ENCODE measurements at regions not wholly inside any gene's neighbourhood (a gene's known extent, or its start where the extent isn't known, plus 50 kb on each side); places are given as distances from the start of the nearest gene placed in this dataset.
A peak's percentile ranks its signal among the peaks of the same experiment; 100 is the strongest.

DNA sequence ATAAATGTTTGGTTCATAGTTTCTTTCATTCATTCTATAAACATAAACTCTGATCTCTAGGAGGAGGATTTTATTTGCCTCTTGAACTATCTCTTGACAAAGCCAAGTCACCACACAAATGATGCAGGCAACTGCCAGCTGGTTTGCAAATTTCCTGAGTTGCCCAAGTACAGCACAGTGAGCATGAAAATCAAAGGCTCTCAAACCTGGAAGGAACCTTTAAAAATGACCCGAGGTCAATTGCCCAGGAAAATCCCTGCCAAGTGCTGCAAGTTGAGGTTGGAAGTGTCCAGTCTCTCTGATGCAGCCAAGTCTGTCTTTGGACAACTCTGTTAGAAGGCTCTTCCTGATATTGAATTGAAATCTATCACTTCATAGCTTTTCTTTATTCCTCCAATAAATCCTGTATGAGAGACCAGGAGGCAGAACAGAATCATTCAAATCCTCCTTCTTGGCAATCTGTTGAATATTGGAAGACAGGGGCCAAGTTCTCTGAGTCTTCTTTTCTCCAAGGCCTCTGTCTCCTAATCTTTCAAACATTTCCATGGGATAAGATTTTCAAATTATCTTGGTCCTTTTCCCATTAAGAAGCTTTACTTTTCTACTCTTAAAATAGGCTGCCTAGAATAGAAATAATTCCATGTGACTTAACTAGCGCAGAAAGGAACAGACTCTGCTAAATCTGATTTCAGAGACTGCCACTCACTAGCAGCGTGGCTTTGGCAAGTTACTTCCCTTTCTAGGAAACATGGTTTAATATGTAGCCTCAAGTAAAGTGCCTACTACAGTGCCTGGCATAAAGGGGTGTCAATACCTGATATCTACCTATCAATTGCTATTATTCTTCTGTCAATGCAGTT is 159.2 kb downstream of the SNX18 start:
- no peak for DNase-seq (ENCODE audit: low spot score)

DNA sequence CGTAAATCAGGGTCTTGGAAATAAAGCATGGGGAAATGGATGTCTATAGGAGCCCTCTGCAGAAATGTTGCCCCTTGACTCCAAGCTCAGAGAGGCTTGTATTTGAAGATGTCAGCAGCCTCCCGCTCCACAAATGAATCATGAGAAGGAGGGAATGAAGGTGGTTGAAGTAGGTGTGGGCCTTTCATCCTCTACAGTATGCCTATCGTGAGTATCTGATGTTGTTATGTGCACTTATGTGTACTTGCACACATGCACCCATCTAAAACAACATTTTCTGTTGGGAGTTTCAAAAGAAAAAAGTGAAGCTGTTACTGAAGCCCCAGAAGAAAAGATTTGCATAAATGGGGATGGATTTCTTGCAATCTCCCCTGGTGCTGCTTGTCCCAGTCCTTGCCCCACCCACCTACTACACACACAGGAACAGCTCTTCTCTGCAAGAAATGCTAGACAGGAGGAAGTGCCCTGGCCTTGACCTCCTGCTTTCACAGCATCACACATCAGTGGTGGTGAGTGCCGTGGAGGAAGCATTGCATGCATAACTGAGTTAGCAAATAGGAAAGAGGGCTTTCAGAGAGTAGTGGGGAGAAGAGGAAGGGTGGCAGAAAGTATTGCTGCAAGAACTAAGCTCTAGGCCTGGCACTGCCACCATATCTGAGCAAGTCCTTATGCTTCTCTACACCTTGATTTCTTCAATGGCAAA is 156.1 kb downstream of the SNX18 start:
- peak; percentile 81 for DNase-seq (ENCODE audit: low spot score)

DNA sequence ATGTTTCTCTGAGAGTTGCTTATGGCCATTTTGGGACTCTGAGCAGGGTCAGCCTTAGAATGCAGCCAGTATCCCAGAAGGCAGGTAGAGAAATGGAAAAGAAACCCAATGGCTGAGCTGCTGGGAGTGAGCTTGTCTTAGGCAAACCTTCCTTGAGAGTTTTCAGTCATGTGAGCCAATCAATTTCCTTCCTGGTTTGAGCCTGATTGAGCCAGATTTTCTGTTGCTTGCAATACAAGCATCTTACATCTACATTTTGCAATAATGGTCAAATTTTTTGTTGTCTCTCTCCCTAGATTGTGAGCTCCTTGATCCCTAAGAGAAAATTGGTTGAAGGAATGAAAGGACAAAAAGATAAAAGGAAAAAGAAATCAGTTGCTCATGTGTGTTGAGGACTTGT is 155.3 kb downstream of the SNX18 start:
- DNase-seq (ENCODE audit: low spot score) = no peak

DNA sequence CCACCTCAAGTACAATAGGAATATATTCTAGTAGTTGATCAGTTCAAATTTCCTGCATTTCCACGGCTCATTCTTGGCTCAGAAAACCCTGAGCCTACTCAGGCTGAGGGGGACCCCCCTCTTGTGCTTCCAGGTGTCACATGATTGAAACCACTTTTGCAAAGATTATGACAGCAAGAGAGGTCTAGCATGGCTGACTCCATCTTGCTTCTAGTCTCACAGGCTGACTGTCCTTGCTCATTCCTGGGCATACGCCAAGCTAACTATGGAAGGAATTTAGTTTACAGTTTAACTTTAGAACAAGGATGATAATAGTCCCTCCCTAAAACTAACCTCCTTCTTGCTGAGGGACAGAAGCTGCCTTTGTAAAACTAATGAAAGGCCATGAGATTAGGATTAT is 154.1 kb downstream of the SNX18 start:
- DNase-seq (ENCODE audit: low spot score) = no peak

DNA sequence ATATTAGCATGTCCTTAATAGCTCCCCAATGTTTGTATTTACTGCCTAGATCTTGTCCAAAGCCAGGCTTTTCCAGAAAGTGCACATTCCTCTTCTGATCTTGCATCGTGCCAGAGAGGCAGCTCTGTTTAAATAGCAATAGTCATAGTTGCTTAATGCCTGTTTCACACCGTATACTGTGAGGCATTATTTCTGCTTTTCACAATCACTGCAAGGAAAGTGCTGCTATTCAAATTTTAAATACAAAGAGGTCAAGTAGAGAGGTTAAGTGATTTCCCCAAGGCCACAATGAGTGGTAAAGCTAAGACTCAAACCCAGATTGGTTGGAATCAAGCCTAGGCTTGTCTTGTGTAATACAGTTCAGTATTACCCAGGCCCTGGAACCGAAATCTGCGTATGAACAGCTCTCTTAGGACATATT is 153.6 kb downstream of the SNX18 start:
- DNase-seq (ENCODE audit: low spot score) = no peak

DNA sequence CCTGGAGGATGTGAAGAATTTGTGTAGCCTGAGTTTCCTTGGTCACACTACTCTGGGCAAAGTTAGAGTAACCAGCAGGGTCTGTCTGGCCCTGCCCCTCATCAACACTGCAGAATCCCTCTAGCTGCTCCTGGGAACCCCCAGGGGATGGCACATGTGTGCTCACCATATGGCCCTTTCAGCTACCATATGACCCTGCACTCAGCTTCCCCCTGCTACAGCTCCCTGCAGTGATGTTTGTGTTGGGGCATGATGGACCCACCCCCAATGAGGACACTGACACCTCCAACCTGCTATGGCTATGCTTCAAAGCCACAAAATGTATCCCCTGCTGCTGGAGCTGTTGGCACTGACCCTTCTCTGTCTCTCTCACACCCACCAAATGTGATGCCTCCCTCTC is 152.7 kb downstream of the SNX18 start:
- DNase-seq (ENCODE audit: low spot score) = no peak

DNA sequence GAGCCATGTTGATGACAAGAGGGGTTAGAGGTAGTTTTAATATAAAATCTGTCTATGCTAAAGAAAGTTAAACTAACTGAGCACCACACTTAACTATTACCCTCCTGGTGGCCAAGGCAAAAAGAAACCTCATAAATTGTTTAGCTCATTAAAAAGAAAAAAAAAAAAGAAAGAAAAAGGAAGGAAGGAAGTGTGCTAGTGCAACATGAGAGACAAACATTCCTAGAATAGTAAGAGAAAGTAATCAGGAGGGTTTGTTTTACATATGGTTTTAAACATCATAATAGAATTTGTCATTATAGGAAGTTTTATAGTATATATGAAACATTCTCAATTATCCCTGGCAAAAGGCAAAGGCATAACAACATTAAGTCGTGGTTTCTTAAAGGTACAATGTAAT is 152.3 kb downstream of the SNX18 start:
- DNase-seq (ENCODE audit: low spot score) = no peak

DNA sequence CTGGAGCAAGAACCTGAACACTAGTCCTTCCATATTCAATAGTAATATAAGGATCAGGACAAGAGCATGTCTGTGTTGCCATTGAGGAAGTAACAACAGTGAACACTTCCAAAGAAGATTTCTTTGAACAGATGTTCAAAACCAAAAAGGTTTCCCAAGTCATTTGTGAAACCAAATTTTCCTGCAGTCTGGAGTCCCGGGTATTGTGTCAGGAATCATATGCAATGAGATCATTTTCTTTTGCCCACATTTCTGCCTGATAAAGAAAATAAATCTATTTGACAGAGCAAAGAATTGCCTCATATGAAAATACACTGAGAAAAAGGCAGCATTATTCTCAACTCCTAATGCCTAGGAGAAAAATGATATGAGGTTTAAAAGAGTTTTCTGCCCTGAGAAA is 151.7 kb downstream of the SNX18 start:
- DNase-seq (ENCODE audit: low spot score) = no peak

DNA sequence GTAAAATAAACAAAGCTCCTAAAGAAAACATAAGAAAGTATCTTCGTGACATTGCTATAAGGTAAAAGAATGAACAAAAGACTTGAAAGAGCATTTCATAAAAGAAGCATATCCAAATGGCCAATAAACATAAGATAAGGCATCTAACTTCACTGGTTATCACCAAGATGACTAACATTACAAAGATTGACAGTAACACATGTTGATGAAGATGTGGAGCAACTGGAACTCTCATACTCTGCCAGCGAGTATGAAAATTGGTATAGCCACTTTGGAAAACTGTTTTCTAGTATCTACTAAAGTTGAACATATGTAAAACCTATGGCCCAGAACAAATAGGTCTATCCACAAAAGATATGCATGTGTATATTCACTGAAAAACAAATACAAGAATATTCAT is 150.5 kb downstream of the SNX18 start:
- no peak for DNase-seq (ENCODE audit: low spot score)

DNA sequence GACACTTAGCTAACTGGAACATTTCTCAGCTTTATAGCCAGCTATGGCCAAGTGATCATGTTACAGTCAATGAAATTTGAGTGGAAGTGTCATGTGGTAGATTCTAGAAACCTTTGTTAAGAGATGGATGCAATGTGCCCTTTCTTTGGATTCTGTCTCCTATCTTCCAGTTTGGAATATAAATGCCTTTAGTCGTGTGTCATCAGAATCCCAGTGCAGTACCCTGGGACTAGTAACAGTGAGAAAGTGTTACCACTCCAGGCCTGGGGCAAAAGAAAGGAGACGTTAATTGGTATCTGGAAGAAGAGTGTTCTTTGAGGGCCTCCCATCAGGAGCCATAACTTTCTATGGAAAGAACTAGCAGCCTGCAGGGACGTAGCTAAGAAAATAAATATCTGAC is 149.6 kb downstream of the SNX18 start:
- DNase-seq (ENCODE audit: low spot score) = no peak

DNA sequence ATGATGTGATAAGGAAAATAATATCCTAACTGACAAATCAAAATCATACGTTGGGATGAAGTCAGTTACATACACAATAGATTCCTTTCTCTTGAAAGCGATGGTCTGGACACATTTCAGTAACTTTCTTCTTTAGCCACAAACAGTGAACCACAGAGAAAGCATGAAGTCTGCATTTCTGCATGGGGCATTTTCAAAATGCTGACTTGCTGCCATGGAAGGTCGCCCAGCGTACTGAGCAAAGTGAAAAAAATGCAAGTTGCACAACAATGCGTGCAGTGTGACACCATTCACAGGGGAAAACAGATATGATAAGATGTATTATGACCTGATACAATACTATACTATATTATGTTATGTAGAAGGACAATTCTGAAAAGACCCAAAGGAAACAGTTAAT is 146.3 kb downstream of the SNX18 start:
- DNase-seq (ENCODE audit: low spot score) = peak; percentile 78

DNA sequence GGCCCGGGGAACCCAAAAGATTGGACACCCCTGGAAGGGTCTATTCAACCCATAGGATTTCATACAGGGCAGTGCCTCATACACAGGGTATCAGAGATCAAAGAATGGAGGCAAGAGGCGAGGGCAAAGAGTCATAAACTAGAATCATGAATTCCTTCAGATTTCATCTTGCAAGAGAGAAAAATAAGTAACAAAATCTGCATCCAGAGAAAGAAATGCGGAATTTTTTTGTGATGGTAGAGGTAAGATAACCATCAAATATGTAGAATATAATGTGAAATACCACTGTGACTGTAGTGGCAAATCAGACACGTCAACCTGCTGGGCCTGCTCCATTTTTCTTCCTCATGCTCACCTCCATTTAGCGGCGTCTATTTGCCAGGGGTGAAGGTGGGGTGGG is 143.6 kb downstream of the SNX18 start:
- no peak for DNase-seq (ENCODE audit: low spot score)

DNA sequence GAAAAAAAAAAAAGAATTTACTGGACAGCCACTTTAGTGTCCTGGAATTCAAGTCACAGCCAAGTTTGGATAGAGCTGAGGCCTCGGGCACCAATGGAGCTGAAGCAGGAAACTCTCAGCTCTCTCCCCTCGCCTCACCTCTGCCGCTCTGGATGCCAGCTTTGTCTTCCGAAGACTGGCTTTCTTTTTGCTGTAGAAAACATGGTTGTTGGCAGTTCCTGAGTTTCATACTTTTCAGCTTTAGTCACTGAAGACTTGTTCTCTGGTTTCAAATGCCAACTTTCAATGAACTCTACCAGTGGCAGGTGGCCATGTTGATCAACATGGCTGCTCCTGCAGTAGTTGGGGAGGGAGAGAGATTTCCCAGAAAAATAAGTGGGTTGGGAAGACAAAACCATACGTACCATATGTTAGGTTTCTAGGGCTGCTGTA is 142.2 kb downstream of the SNX18 start:
- DNase-seq (ENCODE audit: low spot score) = no peak

DNA sequence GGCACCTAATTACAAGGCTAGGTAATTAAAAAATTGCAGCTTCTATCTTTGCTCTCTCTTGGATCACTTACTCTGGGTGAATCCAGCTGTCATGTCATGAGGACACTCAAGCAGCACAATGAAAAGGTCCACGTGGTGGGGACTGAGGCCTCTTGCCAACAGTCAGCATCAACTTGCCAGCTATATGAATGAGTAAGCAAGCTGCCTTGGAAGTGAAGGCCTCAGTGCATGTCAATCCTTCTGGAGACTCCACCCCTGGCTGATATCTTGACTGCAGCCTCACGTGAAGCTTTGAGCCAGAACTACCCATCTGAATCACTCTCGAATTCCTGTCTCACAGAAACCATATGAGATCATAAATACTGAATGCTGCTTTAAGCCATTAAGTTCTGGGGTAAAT is 140.5 kb downstream of the SNX18 start:
- DNase-seq (ENCODE audit: low spot score) = no peak

DNA sequence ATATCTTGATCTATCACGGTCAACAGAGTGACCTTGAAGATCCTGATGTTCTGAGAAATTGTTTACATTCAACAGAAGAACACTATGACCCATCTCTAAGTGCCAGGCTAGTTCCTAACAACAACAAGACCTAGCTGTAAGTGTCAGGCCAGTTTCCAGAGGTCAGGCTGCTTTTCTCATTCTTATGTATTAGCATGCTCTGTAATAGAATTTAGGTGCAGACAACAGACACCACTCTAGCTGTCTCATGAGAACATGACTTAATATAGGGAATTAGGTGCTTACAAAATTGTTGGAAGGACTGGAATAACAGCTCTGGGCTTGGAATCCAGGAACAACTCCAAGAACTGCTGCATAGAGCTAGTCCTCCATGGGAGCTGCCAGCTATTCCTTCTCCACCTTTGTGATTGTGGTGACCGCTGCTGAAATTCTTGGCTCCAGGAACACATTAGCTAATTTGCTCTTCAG is 138.7 kb downstream of the SNX18 start:
- DNase-seq (ENCODE audit: low spot score) = no peak

DNA sequence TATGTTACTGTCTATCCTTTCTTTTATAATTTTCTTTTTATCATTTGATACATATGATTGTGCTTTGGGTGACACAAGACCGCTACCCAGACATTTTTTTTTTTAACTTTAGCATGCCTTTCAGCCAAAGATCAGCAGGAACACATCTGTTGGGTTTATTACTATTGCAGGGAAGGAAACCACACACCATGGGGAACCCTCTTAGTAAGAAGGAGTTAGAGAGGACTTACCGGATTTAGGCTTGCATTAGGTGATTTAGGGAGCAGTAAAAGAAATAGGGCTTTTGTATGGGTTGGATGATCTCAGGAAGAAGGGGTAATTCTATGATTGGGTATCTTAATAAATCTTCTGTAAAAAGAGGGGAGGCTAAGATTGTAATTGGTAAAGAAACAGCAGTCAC is 138.2 kb downstream of the SNX18 start:
- no peak for DNase-seq (ENCODE audit: low spot score)

DNA sequence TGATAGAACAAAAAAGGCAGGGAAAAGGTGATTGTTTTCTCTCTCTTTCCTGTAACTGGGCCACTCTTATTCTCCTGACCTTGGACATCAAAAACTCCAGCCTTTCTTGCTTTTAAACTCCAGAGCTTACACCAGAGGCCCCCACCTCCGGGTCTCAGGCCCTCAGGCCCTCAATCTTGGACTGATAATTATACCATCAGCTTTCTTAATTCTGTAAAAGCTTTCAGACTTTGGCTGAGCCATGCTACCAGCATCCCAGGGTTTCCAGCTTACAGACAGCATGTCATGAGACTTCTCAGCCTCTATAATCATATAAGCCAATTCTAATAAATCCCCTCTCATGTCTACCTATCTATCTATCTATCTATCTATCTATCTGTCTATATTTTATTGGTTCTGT is 137.7 kb downstream of the SNX18 start:
- no peak for DNase-seq (ENCODE audit: low spot score)

DNA sequence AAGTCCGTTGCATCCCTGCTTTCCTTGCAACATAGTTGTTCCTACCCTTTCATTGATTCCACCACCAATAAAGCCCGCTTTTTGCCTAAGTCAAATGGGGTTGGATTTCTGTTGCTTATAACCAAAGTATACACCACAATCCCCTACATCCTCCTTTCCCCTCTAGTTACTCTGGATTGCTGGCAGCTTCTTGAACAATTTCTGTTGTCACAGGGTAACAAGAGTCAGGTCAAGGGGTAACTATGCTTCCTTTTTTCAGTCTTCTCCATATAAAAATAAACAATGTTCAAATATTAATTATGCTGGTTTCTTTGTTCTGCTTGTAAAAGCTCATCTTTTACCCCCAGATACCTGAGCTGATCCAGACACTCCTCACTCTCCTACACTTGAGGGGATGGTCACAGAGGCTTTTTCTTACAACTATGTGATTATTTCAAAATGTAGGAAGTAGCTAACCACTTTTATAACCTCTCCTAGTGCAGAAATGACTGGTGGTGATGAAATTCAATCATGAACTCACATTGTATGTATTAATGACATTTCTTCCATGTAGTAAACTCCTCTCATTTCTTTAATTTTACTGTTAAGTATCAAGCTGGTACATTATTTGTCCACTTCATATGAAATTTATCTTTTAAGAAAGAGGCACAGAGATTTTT is 136.5 kb downstream of the SNX18 start:
- DNase-seq (ENCODE audit: low spot score) = no peak

DNA sequence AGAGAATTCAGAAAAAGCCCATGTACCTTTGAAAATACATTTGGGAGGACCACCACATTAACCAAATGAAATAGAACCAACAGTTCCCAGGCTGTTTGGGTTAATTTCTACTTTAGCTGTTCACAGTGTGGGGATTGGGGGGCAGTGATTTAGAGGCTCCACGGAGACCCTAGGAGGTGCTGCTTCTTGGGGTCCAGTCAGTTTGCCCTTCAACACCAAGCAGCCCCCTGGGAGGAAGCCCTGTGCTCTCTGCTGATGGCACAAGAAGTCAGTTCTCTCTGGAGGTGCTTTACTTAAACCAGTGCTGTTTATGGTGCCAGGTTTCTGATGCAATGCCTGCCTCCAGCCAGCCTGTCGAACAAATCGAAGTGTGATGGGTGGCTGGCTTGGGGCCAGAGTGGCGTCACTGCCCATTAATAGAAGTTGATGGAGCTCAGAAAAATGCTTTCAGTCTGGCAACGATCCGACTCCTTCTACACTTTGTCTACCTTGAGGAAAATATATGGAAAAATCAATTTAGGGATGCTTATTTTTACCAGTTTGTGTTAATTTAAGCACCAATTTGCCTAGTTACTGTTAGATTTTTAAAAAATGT is 134.0 kb downstream of the SNX18 start:
- DNase-seq (ENCODE audit: low spot score) = peak; percentile 75

DNA sequence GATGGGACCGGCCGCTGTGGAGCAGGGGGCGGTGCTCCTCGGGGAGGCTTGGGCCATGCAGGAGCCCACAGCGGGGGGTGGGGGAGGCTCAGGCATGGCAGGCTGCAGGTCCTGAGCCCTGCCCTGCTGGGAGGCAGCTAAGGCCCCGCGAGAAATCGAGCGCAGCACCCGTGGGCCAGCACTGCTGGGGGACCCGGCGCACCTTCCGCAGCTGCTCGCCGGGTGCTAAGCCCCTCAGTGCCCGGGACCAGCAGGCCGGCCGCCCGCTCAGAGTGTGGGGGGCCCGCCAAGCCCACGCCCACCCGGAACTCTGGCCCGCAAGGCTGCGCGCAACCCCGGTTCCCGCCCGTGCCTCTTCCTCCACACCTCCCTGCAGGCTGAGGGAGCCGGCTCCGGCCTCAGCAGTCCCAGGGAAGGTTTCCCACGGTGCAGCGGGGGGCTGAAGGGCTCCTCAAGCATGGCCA is 131.5 kb downstream of the SNX18 start:
- DNase-seq (ENCODE audit: low spot score) = no peak

DNA sequence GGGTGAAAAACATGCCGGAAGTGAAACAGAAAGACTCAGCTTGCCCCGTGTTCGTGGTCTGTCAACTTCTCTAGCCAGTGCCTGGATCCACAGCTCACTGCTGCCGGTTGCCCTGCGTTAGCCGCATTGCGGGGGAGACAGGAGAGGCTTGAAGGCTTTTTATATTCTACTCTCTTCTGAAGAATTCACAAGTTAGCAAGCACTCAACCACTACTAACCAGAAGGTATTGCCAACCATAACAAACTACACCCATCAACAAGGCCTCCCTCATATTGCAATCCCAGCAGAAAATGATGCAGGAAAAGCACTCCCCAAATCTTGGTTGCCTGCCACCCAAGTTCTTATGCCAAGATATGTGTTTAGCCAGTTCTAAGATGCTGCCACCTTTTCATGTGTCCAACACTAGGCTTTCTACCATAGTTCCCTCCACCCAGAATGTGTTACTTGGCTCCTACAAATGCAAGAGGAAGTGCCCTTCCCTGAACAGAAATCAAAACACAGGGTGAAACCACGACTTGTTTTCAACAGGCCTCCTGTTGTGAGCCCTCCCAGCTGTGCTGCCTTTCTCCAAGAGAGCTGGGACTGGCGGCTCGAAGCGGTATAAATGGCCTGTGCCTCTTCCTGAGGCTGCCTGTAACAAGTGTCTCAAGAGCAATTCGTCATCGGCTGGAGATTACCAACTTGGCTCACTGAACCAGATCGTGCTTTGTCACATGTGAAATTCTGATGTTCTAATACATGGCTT is 129.0 kb downstream of the SNX18 start:
- DNase-seq (ENCODE audit: low spot score) = peak; percentile 81

DNA sequence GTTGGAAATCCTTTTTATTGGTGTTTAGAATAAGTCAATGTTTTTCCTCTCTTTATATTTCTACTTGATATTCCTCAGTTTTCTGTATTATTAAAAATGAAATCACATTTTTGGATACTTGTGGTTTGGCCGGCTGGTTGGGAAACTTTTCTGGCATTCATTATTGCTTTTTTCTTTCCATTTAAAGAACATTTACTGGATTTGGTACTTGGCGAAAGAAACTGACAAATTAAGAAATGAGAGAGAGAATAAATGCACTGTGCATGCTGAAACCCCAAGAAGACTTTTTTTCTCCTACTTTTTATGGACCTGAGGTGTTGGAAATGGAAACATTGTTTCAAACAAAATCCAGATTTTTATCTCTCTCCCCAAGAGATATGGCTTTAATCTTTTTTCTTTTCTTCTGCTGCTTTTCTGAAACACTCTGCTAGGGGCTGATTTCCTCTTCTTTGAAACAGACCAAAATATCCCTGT is 128.4 kb downstream of the SNX18 start:
- no peak for DNase-seq (ENCODE audit: low spot score)
